ENCODE measurements at regions not wholly inside any gene's neighbourhood (a gene's known extent, or its start where the extent isn't known, plus 50 kb on each side); places are given as distances from the start of the nearest gene placed in this dataset.

- Mint-ChIP-seq H3K27ac (no peak overlapping the region), H3K4me1 (no peaks in the 10 kb centered on the region), H3K4me3 (no peak overlapping the region), H3K9me3 (peaks cover 22 to 44% of the 10 kb centered on the region in 2 donors), H3K27me3 (no peaks in the 10 kb centered on the region)
- no peak for DNase-seq
- no peak for ATAC-seq
Measured at GRCh38 chr2:80748592-80748991, 444.0 kb upstream of the LRRTM1 start.

GRCh38 chr2:80737047-80737446 is 432.5 kb upstream of the LRRTM1 start:
- ATAC-seq (no peak), DNase-seq (no peak)
- Mint-ChIP-seq H3K4me3 (no peak overlapping the region), H3K4me1 (no peaks in the 10 kb centered on the region), H3K9me3 (peaks cover 7 to 32% of the 10 kb centered on the region in 2 donors), H3K27me3 (no peaks in the 10 kb centered on the region), H3K27ac (no peak overlapping the region)

- Mint-ChIP-seq H3K27ac (no peak overlapping the region), H3K4me1 (no peaks in the 10 kb centered on the region), H3K4me3 (no peak overlapping the region), H3K27me3 (no peaks in the 10 kb centered on the region), H3K9me3 (peaks cover 10 to 17% of the 10 kb centered on the region in 2 donors)
- ATAC-seq (no peak), DNase-seq (no peak)
Measured at GRCh38 chr2:80725001-80725400, 420.4 kb upstream of the LRRTM1 start.

- H3K4me3 Mint-ChIP-seq = no peak overlapping the region
- no peak overlapping the region for H3K27ac Mint-ChIP-seq
- H3K9me3 Mint-ChIP-seq = peaks cover 0 to 13% of the 10 kb centered on the region in 2 donors
- H3K4me1 Mint-ChIP-seq = no peaks in the 10 kb centered on the region
- no peak for DNase-seq
- H3K27me3 Mint-ChIP-seq = no peaks in the 10 kb centered on the region
- ATAC-seq = no peak
Measured at GRCh38 chr2:80722803-80723202, 418.3 kb upstream of the LRRTM1 start.

- H3K27me3 Mint-ChIP-seq = no peaks in the 10 kb centered on the region
- peaks cover 4 to 6% of the 10 kb centered on the region in 2 donors for H3K9me3 Mint-ChIP-seq
- H3K27ac Mint-ChIP-seq = no peak overlapping the region
- no peak for DNase-seq
- H3K4me3 Mint-ChIP-seq = no peak overlapping the region
- no peak for ATAC-seq
- H3K4me1 Mint-ChIP-seq = no peaks in the 10 kb centered on the region
Measured at GRCh38 chr2:80719607-80720006, 415.1 kb upstream of the LRRTM1 start.

- H3K4me1 Mint-ChIP-seq = no peaks in the 10 kb centered on the region
- no peak overlapping the region for H3K27ac Mint-ChIP-seq
- peaks cover 6 to 13% of the 10 kb centered on the region in 2 donors for H3K9me3 Mint-ChIP-seq
- DNase-seq = no peak
- no peak overlapping the region for H3K4me3 Mint-ChIP-seq
- no peaks in the 10 kb centered on the region for H3K27me3 Mint-ChIP-seq
- ATAC-seq = no peak
Measured at GRCh38 chr2:80715433-80715832, 410.9 kb upstream of the LRRTM1 start.

- DNase-seq = no peak
- H3K9me3 Mint-ChIP-seq = peaks cover 0 to 13% of the 10 kb centered on the region in 2 donors
- H3K27ac Mint-ChIP-seq = no peak overlapping the region
- no peaks in the 10 kb centered on the region for H3K4me1 Mint-ChIP-seq
- H3K4me3 Mint-ChIP-seq = no peak overlapping the region
- no peak for ATAC-seq
- no peaks in the 10 kb centered on the region for H3K27me3 Mint-ChIP-seq
Measured at GRCh38 chr2:80711915-80712314, 407.4 kb upstream of the LRRTM1 start.

GRCh38 chr2:80706951-80707350 is 402.4 kb upstream of the LRRTM1 start:
- no peaks in the 10 kb centered on the region for H3K27me3 Mint-ChIP-seq
- ATAC-seq (no peak), DNase-seq (no peak)
- H3K9me3 Mint-ChIP-seq = peaks cover 5 to 8% of the 10 kb centered on the region in 2 donors
- no peak overlapping the region for H3K27ac Mint-ChIP-seq
- no peak overlapping the region for H3K4me3 Mint-ChIP-seq
- H3K4me1 Mint-ChIP-seq = no peaks in the 10 kb centered on the region

GRCh38 chr2:80706541-80706940 is 402.0 kb upstream of the LRRTM1 start:
- ATAC-seq (no peak), DNase-seq (no peak)
- H3K27ac Mint-ChIP-seq = no peak overlapping the region
- peaks cover 8 to 10% of the 10 kb centered on the region in 2 donors for H3K9me3 Mint-ChIP-seq
- H3K4me1 Mint-ChIP-seq = no peaks in the 10 kb centered on the region
- no peaks in the 10 kb centered on the region for H3K27me3 Mint-ChIP-seq
- no peak overlapping the region for H3K4me3 Mint-ChIP-seq

- no peaks in the 10 kb centered on the region for H3K4me1 Mint-ChIP-seq
- no peak for ATAC-seq
- DNase-seq = no peak
- no peak overlapping the region for H3K4me3 Mint-ChIP-seq
- peaks cover 10 to 22% of the 10 kb centered on the region in 2 donors for H3K9me3 Mint-ChIP-seq
- H3K27ac Mint-ChIP-seq = no peak overlapping the region
- H3K27me3 Mint-ChIP-seq = no peaks in the 10 kb centered on the region
Measured at GRCh38 chr2:80703532-80703931, 399.0 kb upstream of the LRRTM1 start.

GRCh38 chr2:80700961-80701360 is 396.4 kb upstream of the LRRTM1 start:
- Mint-ChIP-seq H3K4me3 (no peak overlapping the region), H3K27ac (no peak overlapping the region), H3K4me1 (no peaks in the 10 kb centered on the region), H3K27me3 (no peaks in the 10 kb centered on the region), H3K9me3 (peaks cover 8 to 34% of the 10 kb centered on the region in 2 donors)
- DNase-seq (no peak), ATAC-seq (no peak)

Data from stimulated activated naive CD8-positive, alpha-beta T cell treated with anti-CD3 and anti-CD28 coated beads, Interleukin-15, amount 100 ng/mL, for 72 hours (primary cell).